ENCODE measurements at regions not wholly inside any gene's neighbourhood (a gene's known extent, or its start where the extent isn't known, plus 50 kb on each side); places are given as distances from the start of the nearest gene placed in this dataset.

GRCh38 chr15:46580924-46581323 lies 946.1 kb downstream of the SQOR start:
- H3K4me1 ChIP-seq (ENCODE audit: control insufficient read depth in 5 of 5, insufficient read depth in 5 of 5, low read length in 5 of 5), result no peaks in the 10 kb centered on the region
- no peak overlapping the region for H3K9ac ChIP-seq (ENCODE audit: low read length in 5 of 5)
- H3K27ac ChIP-seq (ENCODE audit: low read depth, low read length), result no peak overlapping the region
- no peaks in the 10 kb centered on the region for H3K27me3 ChIP-seq (ENCODE audit: control insufficient read depth in 5 of 5, insufficient read depth in 4 of 5, low read length in 5 of 5)
- no peaks in the 10 kb centered on the region for H3K9me3 ChIP-seq (ENCODE audit: control insufficient read depth in 5 of 5, low read length in 5 of 5)
- no peaks in the 10 kb centered on the region for H3K36me3 ChIP-seq (ENCODE audit: control insufficient read depth in 5 of 5, insufficient read depth in 5 of 5, low read length in 5 of 5)
- H3K4me3 ChIP-seq (ENCODE audit: low read depth in 1 of 5, low read length in 5 of 5), result no peak overlapping the region

GRCh38 chr15:46589088-46589487 lies 954.3 kb downstream of the SQOR start:
- Histone ChIP-seq H3K36me3 (ENCODE audit: control insufficient read depth in 5 of 5, insufficient read depth in 5 of 5, low read length in 5 of 5) (no peaks in the 10 kb centered on the region), H3K9ac (ENCODE audit: low read length in 5 of 5) (no peak overlapping the region), H3K27me3 (ENCODE audit: control insufficient read depth in 5 of 5, insufficient read depth in 4 of 5, low read length in 5 of 5) (no peaks in the 10 kb centered on the region), H3K4me3 (ENCODE audit: low read depth in 1 of 5, low read length in 5 of 5) (no peak overlapping the region), H3K27ac (ENCODE audit: low read depth, low read length) (no peak overlapping the region), H3K9me3 (ENCODE audit: control insufficient read depth in 5 of 5, low read length in 5 of 5) (peaks cover 0 to 10% (median 3%) of the 10 kb centered on the region in 5 donors), H3K4me1 (ENCODE audit: control insufficient read depth in 5 of 5, insufficient read depth in 5 of 5, low read length in 5 of 5) (no peaks in the 10 kb centered on the region)

- H3K4me1 ChIP-seq (ENCODE audit: control insufficient read depth in 5 of 5, insufficient read depth in 5 of 5, low read length in 5 of 5), result no peaks in the 10 kb centered on the region
- no peak overlapping the region for H3K9ac ChIP-seq (ENCODE audit: low read length in 5 of 5)
- peaks cover 0 to 10% (median 3%) of the 10 kb centered on the region in 5 donors for H3K9me3 ChIP-seq (ENCODE audit: control insufficient read depth in 5 of 5, low read length in 5 of 5)
- H3K36me3 ChIP-seq (ENCODE audit: control insufficient read depth in 5 of 5, insufficient read depth in 5 of 5, low read length in 5 of 5), result no peaks in the 10 kb centered on the region
- H3K27ac ChIP-seq (ENCODE audit: low read depth, low read length), result no peak overlapping the region
- no peak overlapping the region for H3K4me3 ChIP-seq (ENCODE audit: low read depth in 1 of 5, low read length in 5 of 5)
- H3K27me3 ChIP-seq (ENCODE audit: control insufficient read depth in 5 of 5, insufficient read depth in 4 of 5, low read length in 5 of 5), result no peaks in the 10 kb centered on the region
Observed at GRCh38 chr15:46591462-46591861, 956.6 kb downstream of the SQOR start.

- no peaks in the 10 kb centered on the region for H3K4me1 ChIP-seq (ENCODE audit: control insufficient read depth in 5 of 5, insufficient read depth in 5 of 5, low read length in 5 of 5)
- H3K9ac ChIP-seq (ENCODE audit: low read length in 5 of 5), result no peak overlapping the region
- no peak overlapping the region for H3K4me3 ChIP-seq (ENCODE audit: low read depth in 1 of 5, low read length in 5 of 5)
- no peaks in the 10 kb centered on the region for H3K36me3 ChIP-seq (ENCODE audit: control insufficient read depth in 5 of 5, insufficient read depth in 5 of 5, low read length in 5 of 5)
- H3K27me3 ChIP-seq (ENCODE audit: control insufficient read depth in 5 of 5, insufficient read depth in 4 of 5, low read length in 5 of 5), result no peaks in the 10 kb centered on the region
- no peak overlapping the region for H3K27ac ChIP-seq (ENCODE audit: low read depth, low read length)
- peaks cover 0 to 7% (median 0%) of the 10 kb centered on the region in 5 donors for H3K9me3 ChIP-seq (ENCODE audit: control insufficient read depth in 5 of 5, low read length in 5 of 5)
Observed at GRCh38 chr15:46595016-46595415, 960.2 kb downstream of the SQOR start.

GRCh38 chr15:46607077-46607476 lies 972.2 kb downstream of the SQOR start:
- Histone ChIP-seq H3K4me3 (ENCODE audit: low read depth in 1 of 5, low read length in 5 of 5) (no peak overlapping the region), H3K36me3 (ENCODE audit: control insufficient read depth in 5 of 5, insufficient read depth in 5 of 5, low read length in 5 of 5) (no peaks in the 10 kb centered on the region), H3K9me3 (ENCODE audit: control insufficient read depth in 5 of 5, low read length in 5 of 5) (no peaks in the 10 kb centered on the region), H3K27me3 (ENCODE audit: control insufficient read depth in 5 of 5, insufficient read depth in 4 of 5, low read length in 5 of 5) (no peaks in the 10 kb centered on the region), H3K4me1 (ENCODE audit: control insufficient read depth in 5 of 5, insufficient read depth in 5 of 5, low read length in 5 of 5) (no peaks in the 10 kb centered on the region), H3K9ac (ENCODE audit: low read length in 5 of 5) (no peak overlapping the region), H3K27ac (ENCODE audit: low read depth, low read length) (no peak overlapping the region)

GRCh38 chr15:46616033-46616432 lies 981.2 kb downstream of the SQOR start:
- Histone ChIP-seq H3K9ac (ENCODE audit: low read length in 5 of 5) (no peak overlapping the region), H3K9me3 (ENCODE audit: control insufficient read depth in 5 of 5, low read length in 5 of 5) (no peaks in the 10 kb centered on the region), H3K4me3 (ENCODE audit: low read depth in 1 of 5, low read length in 5 of 5) (no peak overlapping the region), H3K27me3 (ENCODE audit: control insufficient read depth in 5 of 5, insufficient read depth in 4 of 5, low read length in 5 of 5) (no peaks in the 10 kb centered on the region), H3K27ac (ENCODE audit: low read depth, low read length) (no peak overlapping the region), H3K4me1 (ENCODE audit: control insufficient read depth in 5 of 5, insufficient read depth in 5 of 5, low read length in 5 of 5) (no peaks in the 10 kb centered on the region), H3K36me3 (ENCODE audit: control insufficient read depth in 5 of 5, insufficient read depth in 5 of 5, low read length in 5 of 5) (no peaks in the 10 kb centered on the region)

GRCh38 chr15:46617507-46617906 lies 982.7 kb downstream of the SQOR start:
- H3K27ac ChIP-seq (ENCODE audit: low read depth, low read length), result no peak overlapping the region
- no peak overlapping the region for H3K9ac ChIP-seq (ENCODE audit: low read length in 5 of 5)
- H3K9me3 ChIP-seq (ENCODE audit: control insufficient read depth in 5 of 5, low read length in 5 of 5), result no peaks in the 10 kb centered on the region
- H3K4me1 ChIP-seq (ENCODE audit: control insufficient read depth in 5 of 5, insufficient read depth in 5 of 5, low read length in 5 of 5), result no peaks in the 10 kb centered on the region
- no peaks in the 10 kb centered on the region for H3K27me3 ChIP-seq (ENCODE audit: control insufficient read depth in 5 of 5, insufficient read depth in 4 of 5, low read length in 5 of 5)
- no peaks in the 10 kb centered on the region for H3K36me3 ChIP-seq (ENCODE audit: control insufficient read depth in 5 of 5, insufficient read depth in 5 of 5, low read length in 5 of 5)
- H3K4me3 ChIP-seq (ENCODE audit: low read depth in 1 of 5, low read length in 5 of 5), result no peak overlapping the region

GRCh38 chr15:46618984-46619383 lies 984.2 kb downstream of the SQOR start:
- H3K27ac ChIP-seq (ENCODE audit: low read depth, low read length), result no peak overlapping the region
- H3K36me3 ChIP-seq (ENCODE audit: control insufficient read depth in 5 of 5, insufficient read depth in 5 of 5, low read length in 5 of 5), result no peaks in the 10 kb centered on the region
- H3K4me1 ChIP-seq (ENCODE audit: control insufficient read depth in 5 of 5, insufficient read depth in 5 of 5, low read length in 5 of 5), result no peaks in the 10 kb centered on the region
- H3K27me3 ChIP-seq (ENCODE audit: control insufficient read depth in 5 of 5, insufficient read depth in 4 of 5, low read length in 5 of 5), result no peaks in the 10 kb centered on the region
- no peaks in the 10 kb centered on the region for H3K9me3 ChIP-seq (ENCODE audit: control insufficient read depth in 5 of 5, low read length in 5 of 5)
- no peak overlapping the region for H3K4me3 ChIP-seq (ENCODE audit: low read depth in 1 of 5, low read length in 5 of 5)
- no peak overlapping the region for H3K9ac ChIP-seq (ENCODE audit: low read length in 5 of 5)

- no peak overlapping the region for H3K27ac ChIP-seq (ENCODE audit: low read depth, low read length)
- H3K9ac ChIP-seq (ENCODE audit: low read length in 5 of 5), result no peak overlapping the region
- H3K36me3 ChIP-seq (ENCODE audit: control insufficient read depth in 5 of 5, insufficient read depth in 5 of 5, low read length in 5 of 5), result no peaks in the 10 kb centered on the region
- no peaks in the 10 kb centered on the region for H3K4me1 ChIP-seq (ENCODE audit: control insufficient read depth in 5 of 5, insufficient read depth in 5 of 5, low read length in 5 of 5)
- H3K9me3 ChIP-seq (ENCODE audit: control insufficient read depth in 5 of 5, low read length in 5 of 5), result peaks cover 0 to 6% (median 2%) of the 10 kb centered on the region in 5 donors
- H3K4me3 ChIP-seq (ENCODE audit: low read depth in 1 of 5, low read length in 5 of 5), result no peak overlapping the region
- no peaks in the 10 kb centered on the region for H3K27me3 ChIP-seq (ENCODE audit: control insufficient read depth in 5 of 5, insufficient read depth in 4 of 5, low read length in 5 of 5)
Observed at GRCh38 chr15:46620392-46621013, 985.7 kb downstream of the SQOR start.

GRCh38 chr15:46622851-46623250 lies 988.0 kb downstream of the SQOR start:
- H3K27ac ChIP-seq (ENCODE audit: low read depth, low read length), result no peak overlapping the region
- no peaks in the 10 kb centered on the region for H3K4me1 ChIP-seq (ENCODE audit: control insufficient read depth in 5 of 5, insufficient read depth in 5 of 5, low read length in 5 of 5)
- H3K9me3 ChIP-seq (ENCODE audit: control insufficient read depth in 5 of 5, low read length in 5 of 5), result peaks cover 0 to 12% (median 9%) of the 10 kb centered on the region in 5 donors
- no peaks in the 10 kb centered on the region for H3K36me3 ChIP-seq (ENCODE audit: control insufficient read depth in 5 of 5, insufficient read depth in 5 of 5, low read length in 5 of 5)
- H3K27me3 ChIP-seq (ENCODE audit: control insufficient read depth in 5 of 5, insufficient read depth in 4 of 5, low read length in 5 of 5), result no peaks in the 10 kb centered on the region
- H3K4me3 ChIP-seq (ENCODE audit: low read depth in 1 of 5, low read length in 5 of 5), result no peak overlapping the region
- no peak overlapping the region for H3K9ac ChIP-seq (ENCODE audit: low read length in 5 of 5)

- Histone ChIP-seq H3K9ac (ENCODE audit: low read length in 5 of 5) (no peak overlapping the region), H3K4me3 (ENCODE audit: low read depth in 1 of 5, low read length in 5 of 5) (no peak overlapping the region), H3K27ac (ENCODE audit: low read depth, low read length) (no peak overlapping the region), H3K36me3 (ENCODE audit: control insufficient read depth in 5 of 5, insufficient read depth in 5 of 5, low read length in 5 of 5) (no peaks in the 10 kb centered on the region), H3K27me3 (ENCODE audit: control insufficient read depth in 5 of 5, insufficient read depth in 4 of 5, low read length in 5 of 5) (no peaks in the 10 kb centered on the region), H3K9me3 (ENCODE audit: control insufficient read depth in 5 of 5, low read length in 5 of 5) (no peaks in the 10 kb centered on the region), H3K4me1 (ENCODE audit: control insufficient read depth in 5 of 5, insufficient read depth in 5 of 5, low read length in 5 of 5) (no peaks in the 10 kb centered on the region)
Observed at GRCh38 chr15:46636206-46636605, 1001.4 kb downstream of the SQOR start.

Measured in subcutaneous abdominal adipose tissue (tissue), 5 donors.